ENCODE measurements at regions not wholly inside any gene's neighbourhood (a gene's known extent, or its start where the extent isn't known, plus 50 kb on each side); places are given as distances from the start of the nearest gene placed in this dataset.

- TF ChIP-seq EP300 (IDR thresholded peaks at IDR 0.05; ENCODE audit: low read depth) = no peak
- TF ChIP-seq CTCF (IDR thresholded peaks at IDR 0.05) = no peak
- TF ChIP-seq POLR2A (IDR thresholded peaks at IDR 0.05) = no peak
- no peak for TF ChIP-seq POLR2AphosphoS5 (IDR thresholded peaks at IDR 0.05)
These were observed 93.9 kb downstream of the PDGFA start for GRCh38 chr7:425794-426188.

All from transverse colon (tissue), 4 donors.